SKM-1 (cell line): ENCODE measurements at regions not wholly inside any gene's neighbourhood (a gene's known extent, or its start where the extent isn't known, plus 50 kb on each side); places are given as distances from the start of the nearest gene placed in this dataset.
"Not testable (repeated sequence)": the region's sequence is repeated elsewhere in the genome, so short reads cannot be mapped to it uniquely, and the experiment has no call there.

ENCODE experiments used
- DNase-seq: peaks from one replicate; lab custom pipeline; 2025; ENCODE audit not compliant: unreplicated experiment; lab: John Stamatoyannopoulos, UW

- DNase-seq, result no peak
These were observed 723.7 kb upstream of the USP15 start for GRCh38 chr12:61536525-61536924.

GRCh38 chr12:61538951-61539350, 721.3 kb upstream of the USP15 start:
- DNase-seq, result no peak

GRCh38 chr12:61542551-61542950, 717.7 kb upstream of the USP15 start:
- no peak for DNase-seq

DNA sequence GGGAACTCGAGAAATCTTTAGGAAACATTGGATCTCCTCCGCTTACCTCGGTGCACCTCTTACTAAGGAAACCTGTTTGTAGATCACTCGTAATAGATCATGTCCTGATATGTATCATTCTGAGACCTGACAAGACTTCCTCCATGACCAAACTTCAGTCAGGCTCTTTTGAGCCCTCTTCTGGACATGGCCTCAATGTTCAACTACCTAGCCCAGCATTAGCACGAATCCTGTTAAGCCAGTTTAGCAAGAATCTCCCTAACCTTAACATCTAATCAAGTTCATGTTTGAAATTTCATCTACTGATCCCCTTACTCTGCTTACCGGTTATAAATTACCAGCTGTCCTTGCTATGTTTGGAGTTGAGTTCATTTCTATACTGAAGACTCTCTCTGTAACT, 713.9 kb upstream of the USP15 start:
- no peak for DNase-seq

DNA sequence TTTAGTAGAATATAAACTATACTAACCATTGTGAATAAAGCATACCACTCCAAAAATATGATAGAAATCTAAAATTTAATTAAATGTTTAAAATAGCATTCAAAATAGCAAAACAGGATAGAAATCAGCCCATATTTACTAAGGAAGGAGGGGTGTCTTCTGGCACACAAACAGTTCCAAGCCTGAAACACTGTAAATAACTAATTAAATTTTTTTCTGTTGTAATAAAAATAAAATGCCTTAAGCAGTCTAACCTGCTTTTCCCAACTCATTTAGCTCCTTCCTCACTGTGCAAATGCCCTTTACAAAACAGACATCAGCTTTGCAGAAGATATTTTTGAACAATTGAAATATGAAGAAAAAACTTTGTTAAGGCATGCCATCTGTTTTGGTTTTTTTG, 707.1 kb upstream of the USP15 start:
- no peak for DNase-seq

- no peak for DNase-seq
These were observed 705.8 kb upstream of the USP15 start for GRCh38 chr12:61554268-61555008.

DNA sequence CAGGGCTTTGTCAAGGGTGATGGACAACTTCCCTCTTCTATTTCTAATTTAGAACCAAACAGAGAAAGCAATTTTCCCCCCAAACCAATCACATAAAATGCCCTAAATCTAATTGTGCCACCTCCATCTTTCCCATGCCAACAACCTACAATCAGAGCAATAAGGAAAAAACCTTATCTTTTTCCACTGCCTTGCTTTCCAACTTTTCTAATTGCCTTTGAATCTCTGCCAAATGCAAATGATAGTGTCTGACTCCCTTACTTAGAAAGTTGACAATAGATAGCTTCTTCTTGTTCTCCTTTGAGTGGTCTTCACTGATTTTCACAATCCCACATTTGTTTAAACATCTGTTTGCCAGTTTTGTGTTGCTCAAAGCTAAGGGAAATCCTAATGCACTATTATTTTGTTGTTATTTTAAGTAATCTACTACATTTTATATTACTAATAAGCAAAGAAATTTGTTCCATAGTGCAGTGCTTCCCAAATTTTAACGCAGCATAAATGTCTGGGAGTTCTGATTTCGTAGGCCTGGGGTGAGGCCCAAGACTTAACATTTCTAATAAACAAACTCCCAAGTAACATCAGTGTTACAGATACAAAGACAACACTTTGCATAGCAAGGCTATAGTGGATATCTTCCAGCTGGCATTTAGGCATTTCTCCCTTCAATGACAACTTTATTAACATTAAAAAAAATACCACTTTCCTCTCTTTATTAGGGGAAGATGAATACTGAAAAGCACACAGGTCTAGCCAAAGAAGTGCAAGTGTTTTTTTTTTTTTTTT, 696.3 kb upstream of the USP15 start:
- DNase-seq, result no peak

GRCh38 chr12:61564466-61564865, 695.7 kb upstream of the USP15 start:
- no peak for DNase-seq

DNA sequence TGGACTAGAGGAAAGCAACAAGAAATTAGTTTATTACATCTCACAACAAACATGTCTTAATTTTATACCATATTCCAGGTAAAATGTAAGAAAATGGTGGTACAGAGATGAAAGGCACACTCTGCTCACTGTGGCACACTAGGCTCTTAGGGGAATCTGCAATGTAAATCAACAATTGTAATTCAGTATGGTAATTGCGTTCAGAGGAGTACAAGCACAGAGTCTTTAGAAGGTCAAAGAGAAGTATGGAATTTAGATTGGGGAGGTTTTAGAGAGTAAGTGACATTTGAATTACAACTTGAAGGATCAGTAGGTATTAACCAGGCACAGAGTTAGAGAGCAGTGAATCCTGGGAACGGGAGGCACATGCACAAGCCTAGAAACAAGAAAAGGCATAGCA, 694.0 kb upstream of the USP15 start:
- no peak for DNase-seq

- no peak for DNase-seq
These were observed 685.9 kb upstream of the USP15 start for GRCh38 chr12:61574339-61574738.

DNA sequence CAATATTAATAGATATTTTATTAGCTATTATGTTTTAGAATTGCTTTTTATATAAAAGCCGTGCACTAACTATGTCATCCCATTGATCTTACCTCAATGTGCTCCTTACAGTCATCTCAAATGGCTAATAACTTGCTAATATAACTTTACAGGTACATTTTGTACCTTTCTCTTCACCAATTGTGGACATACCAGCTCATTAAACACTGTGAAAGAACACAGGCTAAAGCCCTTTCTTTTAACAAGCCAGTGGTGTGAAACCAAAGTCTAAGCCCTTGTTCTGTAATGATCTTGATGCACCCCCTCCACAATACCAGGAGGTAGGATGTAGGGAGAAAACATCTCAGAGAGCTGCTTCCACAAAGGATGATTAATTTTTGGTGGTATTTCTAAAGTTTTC, 675.3 kb upstream of the USP15 start:
- no peak for DNase-seq

GRCh38 chr12:61590864-61591263, 669.3 kb upstream of the USP15 start:
- not testable (repeated sequence) for DNase-seq

GRCh38 chr12:61610143-61610542, 650.1 kb upstream of the USP15 start:
- DNase-seq, result no peak

- DNase-seq, result no peak
These were observed 630.5 kb upstream of the USP15 start for GRCh38 chr12:61629702-61630101.

- no peak for DNase-seq
These were observed 613.6 kb upstream of the USP15 start for GRCh38 chr12:61646639-61647038.

DNA sequence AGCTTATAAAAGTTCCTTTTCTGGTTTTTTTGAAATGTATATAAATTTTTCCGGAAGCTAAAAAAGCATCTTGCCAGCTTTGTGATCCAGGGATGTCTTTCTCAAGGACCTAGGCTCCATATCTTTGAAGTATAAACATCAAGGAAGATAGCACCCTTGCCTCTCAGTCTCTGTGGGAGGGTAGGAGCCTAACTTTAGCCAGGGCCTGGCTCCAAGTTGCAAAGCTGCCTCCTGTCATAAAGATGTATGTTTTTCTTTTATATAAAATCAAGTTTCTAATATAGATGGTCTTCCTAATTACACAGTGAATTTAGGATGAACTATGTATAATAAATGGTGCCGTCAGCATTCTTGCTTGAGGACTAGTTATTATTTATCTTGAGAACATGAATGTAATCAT, 612.6 kb upstream of the USP15 start:
- no peak for DNase-seq

GRCh38 chr12:61652265-61652664, 607.9 kb upstream of the USP15 start:
- DNase-seq, result no peak

DNA sequence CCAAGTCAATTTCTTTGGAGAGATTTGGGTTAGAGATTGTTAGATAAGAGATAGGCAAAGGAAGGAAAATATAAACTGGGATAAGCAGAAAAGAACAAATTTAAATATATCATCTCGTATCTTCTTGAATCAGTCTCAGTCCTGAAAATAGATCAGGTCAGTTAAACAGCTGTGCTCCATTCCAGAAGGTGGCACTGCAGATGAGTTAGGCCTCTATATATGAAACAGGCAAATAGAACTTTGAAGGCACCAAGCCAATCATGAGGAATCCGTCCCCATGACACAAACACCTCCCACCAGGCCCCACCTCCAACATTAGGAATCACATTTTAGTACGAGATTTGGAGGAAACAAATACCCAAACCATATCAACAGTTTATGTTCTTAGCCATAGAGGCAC, 605.5 kb upstream of the USP15 start:
- no peak for DNase-seq

DNA sequence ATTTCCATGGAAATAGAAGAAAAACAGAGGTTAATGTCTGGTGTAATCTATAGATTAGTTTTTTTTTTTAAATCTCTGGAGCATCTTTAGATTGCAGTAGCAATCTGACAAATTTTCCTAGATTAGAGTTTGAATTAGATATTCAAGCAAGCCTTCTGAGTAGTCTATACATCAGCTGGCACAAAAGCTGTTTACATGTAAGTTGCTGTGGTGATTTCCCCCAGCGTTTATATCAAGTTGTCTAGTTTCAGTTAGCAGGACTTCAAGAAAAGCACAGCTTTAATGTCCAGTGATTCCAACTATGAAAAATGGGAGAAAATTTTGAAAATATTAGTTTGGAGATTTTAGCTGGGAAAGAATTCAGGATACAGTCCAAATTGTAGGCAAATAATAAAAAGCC, 605.0 kb upstream of the USP15 start:
- no peak for DNase-seq

DNA sequence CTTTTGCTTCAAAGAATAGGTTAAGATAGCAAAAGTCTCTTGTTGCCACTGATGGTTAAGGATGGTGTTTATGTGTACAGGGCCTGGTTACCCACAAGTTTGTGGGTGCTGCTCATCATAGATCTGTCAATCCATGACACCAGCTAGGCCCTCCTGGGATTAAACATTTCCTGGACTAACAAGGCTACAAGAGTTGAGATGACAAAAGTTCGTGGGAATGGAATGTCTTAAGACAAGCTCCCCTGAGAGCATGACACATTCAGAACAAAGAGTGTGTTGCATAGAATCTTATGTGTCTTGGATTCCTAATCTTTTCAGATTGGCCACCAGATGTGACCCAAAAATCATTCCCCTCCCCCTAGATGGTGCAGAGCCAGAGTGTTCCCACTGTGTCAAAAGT, 592.5 kb upstream of the USP15 start:
- DNase-seq, result no peak

GRCh38 chr12:61676520-61676919, 583.7 kb upstream of the USP15 start:
- no peak for DNase-seq

- DNase-seq, result no peak
These were observed 572.8 kb upstream of the USP15 start for GRCh38 chr12:61687407-61687806.

DNA sequence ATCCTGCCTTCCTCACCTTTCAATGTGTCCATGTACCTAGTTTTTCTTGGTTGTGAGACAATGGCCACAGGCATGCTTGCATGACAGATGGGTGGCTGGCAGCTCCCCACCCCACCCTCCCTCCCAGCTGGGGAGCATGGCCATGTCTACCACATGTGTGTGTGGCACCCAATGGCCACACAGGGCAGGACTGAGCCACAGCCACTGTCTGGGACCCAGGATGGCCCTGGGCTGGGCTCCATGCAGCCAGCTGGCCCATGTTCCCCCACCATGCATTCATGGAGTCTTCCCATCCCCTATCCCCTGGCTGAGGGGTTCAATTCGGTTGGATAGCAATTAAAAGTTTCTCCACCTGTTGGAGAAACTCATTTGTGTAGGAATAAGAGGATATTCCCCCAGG, 566.0 kb upstream of the USP15 start:
- no peak for DNase-seq
